Adrenal gland (tissue), 9 donors: ENCODE measurements at regions not wholly inside any gene's neighbourhood (a gene's known extent, or its start where the extent isn't known, plus 50 kb on each side); places are given as distances from the start of the nearest gene placed in this dataset.
A peak's percentile ranks its signal among the peaks of the same experiment; 100 is the strongest.

Source experiments
- DNase-seq, 7 donors: peaks; one replicate each; pipeline ENCODE4 v3.0.0-alpha.2; 2019 to 2020
- H3K27ac ChIP-seq, 5 donors: fragments of 200-600 bp; sonication (generic) in 4 of 5; 1 replicate in 3 of 5; 2 replicates in 2 of 5; pipeline versions ENCODE4 v1.5.1 to v1.8.0; 2016 to 2020; ENCODE audit warnings: mild to moderate bottlenecking in 1 of 5
- H3K27me3 ChIP-seq: fragments of 200-600 bp; 2 replicates; pipeline ENCODE4 v1.8.0; 2021
- H3K36me3 ChIP-seq, 2 donors: fragments of 200-600 bp; replicated peaks in 1 of 2; 1 replicate in 1 of 2; 2 replicates in 1 of 2; pipeline versions ENCODE4 v1.5.1 to v1.8.0; 2018 to 2022
- H3K4me1 ChIP-seq, 2 donors: fragments of 200-600 bp; replicated peaks in 1 of 2; 1 replicate in 1 of 2; 2 replicates in 1 of 2; pipeline versions ENCODE4 v1.5.1 to v1.8.0; 2018 to 2021
- H3K4me3 ChIP-seq, 4 donors: fragments of 200-600 bp; sonication (generic) in 3 of 4; one replicate each; pipeline ENCODE4 v1.5.1; 2016 to 2018
- H3K9me3 ChIP-seq, 3 donors: fragments of 200-600 bp; sonication (generic) in 1 of 3; replicated peaks in 1 of 3; 1 replicate in 2 of 3; 2 replicates in 1 of 3; pipeline versions ENCODE4 v1.5.1 to v1.8.0; 2016 to 2021
- POLR2A ChIP-seq, 2 donors: fragments of 450-650 bp; IDR thresholded peaks; one replicate each; pipeline ENCODE4 v1.6.1; 2017; ENCODE audit warnings: antibody characterized with exemption in 2 of 2, mild to moderate bottlenecking in 2 of 2, moderate library complexity in 1 of 2
- WGBS, 4 donors: extraction: QIAGEN DNeasy Blood & Tissue Kit in 2 of 4; methylation state at CpG; one replicate each; pipeline versions ENCODE4 v1.1.5 to v1.1.7; 2013 to 2017; 5-methylcytosine and 5-hydroxymethylcytosine counted together
- intact Hi-C, 2 donors: fragments of 100-400 bp; cut with DNase I; formaldehyde crosslinking; loops; one replicate each; pipeline versions ENCODE4 v1.14.1 to v1.15.0; 2022 to 2023
- TF ChIP-seq, protein P1 (sequence below), 6 experiments: fragments of 450-650 bp in 4 of 6; fragments of 200-600 bp in 2 of 6; sonication (generic) in 1 of 6; IDR thresholded peaks; 1 replicate in 5 of 6; 2 replicates in 1 of 6; pipeline versions ENCODE4 v1.5.1 to v1.8.0; 2016 to 2021; ENCODE audit warnings: antibody characterized with exemption in 6 of 6, mild to moderate bottlenecking in 2 of 6, moderate library complexity in 1 of 6
- donor health status: healthy with polysubstance abuse.
- donor health status: Bipolar disorder and iron deficiency.
- donor health status: DM: yes; HTN: yes; CAD: no.
- donor health status: DM: no; HTN: no; CAD: no.
- donor health status: DM: no; HTN: no; CAD: no.

DNA sequence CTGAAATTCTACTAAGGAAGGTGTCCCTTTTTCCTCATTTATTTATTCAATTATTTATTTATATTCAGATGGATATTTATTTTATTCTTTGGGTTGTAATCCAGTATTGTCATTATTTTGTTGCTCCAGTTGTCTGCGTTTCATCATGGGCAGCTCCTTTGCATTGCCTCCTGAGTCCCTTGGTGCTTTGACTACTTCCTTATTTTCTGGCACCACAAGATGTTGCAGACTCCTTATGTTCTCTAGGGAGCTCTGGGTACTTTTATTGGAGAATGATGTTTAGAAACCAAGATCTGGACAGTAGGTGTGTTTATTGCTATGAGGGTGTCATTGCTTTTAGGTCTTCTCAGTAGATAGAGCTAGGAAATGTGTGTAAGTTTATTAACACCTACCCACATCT lies 59.9 kb upstream of the ERRFI1 start:
- Histone ChIP-seq H3K36me3 (no peaks in the 10 kb centered on the region), H3K4me1 (peaks cover 3 to 28% of the 10 kb centered on the region in 2 donors), H3K27ac (no peak overlapping the region), H3K27me3 (no peaks in the 10 kb centered on the region), H3K9me3 (no peaks in the 10 kb centered on the region), H3K4me3 (no peak overlapping the region)
- intact Hi-C loops: loop anchor here in 1 of 2 donors (10.0 kb wide), 1 partner anchor 59 kb away; no protein-coding TSS in a partner anchor
- no peak for DNase-seq
- TF ChIP-seq, protein P1, sequence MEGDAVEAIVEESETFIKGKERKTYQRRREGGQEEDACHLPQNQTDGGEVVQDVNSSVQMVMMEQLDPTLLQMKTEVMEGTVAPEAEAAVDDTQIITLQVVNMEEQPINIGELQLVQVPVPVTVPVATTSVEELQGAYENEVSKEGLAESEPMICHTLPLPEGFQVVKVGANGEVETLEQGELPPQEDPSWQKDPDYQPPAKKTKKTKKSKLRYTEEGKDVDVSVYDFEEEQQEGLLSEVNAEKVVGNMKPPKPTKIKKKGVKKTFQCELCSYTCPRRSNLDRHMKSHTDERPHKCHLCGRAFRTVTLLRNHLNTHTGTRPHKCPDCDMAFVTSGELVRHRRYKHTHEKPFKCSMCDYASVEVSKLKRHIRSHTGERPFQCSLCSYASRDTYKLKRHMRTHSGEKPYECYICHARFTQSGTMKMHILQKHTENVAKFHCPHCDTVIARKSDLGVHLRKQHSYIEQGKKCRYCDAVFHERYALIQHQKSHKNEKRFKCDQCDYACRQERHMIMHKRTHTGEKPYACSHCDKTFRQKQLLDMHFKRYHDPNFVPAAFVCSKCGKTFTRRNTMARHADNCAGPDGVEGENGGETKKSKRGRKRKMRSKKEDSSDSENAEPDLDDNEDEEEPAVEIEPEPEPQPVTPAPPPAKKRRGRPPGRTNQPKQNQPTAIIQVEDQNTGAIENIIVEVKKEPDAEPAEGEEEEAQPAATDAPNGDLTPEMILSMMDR (IDR thresholded peaks at IDR 0.05): no peak
- no peak for TF ChIP-seq POLR2A (IDR thresholded peaks at IDR 0.05)
- WGBS, 4 donors: 80 to 100% (median 84%) methylated on average over 1 of the region's 1 CpG

DNA sequence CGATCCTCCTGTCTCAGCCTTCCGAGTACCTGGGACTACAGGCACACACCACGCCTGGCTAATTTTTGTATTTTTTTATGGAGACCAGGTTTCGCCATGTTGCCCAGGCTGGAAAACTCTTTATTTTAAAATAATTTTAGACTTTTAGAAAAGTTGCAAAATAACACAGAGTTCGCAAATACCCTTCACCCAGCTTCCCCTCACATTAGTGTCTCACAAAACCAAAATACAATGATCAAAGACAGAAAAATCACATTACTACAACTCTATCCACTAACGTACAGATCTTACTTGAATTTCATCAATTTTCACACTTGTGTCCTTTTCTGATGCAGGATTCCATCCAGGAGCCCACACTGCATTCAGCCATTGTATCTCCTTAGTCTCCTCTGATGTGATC lies 58.8 kb upstream of the ERRFI1 start:
- TF ChIP-seq POLR2A (IDR thresholded peaks at IDR 0.05): no peak
- H3K9me3 ChIP-seq: no peaks in the 10 kb centered on the region
- peaks cover 3 to 19% of the 10 kb centered on the region in 2 donors for H3K4me1 ChIP-seq
- no peaks in the 10 kb centered on the region for H3K36me3 ChIP-seq
- H3K27me3 ChIP-seq: no peaks in the 10 kb centered on the region
- DNase-seq: no peak
- 89 to 97% (median 93%) methylated on average over 6 of the region's 6 CpGs for WGBS, 4 donors
- no peak overlapping the region for H3K27ac ChIP-seq
- H3K4me3 ChIP-seq: no peak overlapping the region
- intact Hi-C loops: loop anchor here in 1 of 2 donors (10.0 kb wide), 1 partner anchor 60 kb away; no protein-coding TSS in a partner anchor

DNA sequence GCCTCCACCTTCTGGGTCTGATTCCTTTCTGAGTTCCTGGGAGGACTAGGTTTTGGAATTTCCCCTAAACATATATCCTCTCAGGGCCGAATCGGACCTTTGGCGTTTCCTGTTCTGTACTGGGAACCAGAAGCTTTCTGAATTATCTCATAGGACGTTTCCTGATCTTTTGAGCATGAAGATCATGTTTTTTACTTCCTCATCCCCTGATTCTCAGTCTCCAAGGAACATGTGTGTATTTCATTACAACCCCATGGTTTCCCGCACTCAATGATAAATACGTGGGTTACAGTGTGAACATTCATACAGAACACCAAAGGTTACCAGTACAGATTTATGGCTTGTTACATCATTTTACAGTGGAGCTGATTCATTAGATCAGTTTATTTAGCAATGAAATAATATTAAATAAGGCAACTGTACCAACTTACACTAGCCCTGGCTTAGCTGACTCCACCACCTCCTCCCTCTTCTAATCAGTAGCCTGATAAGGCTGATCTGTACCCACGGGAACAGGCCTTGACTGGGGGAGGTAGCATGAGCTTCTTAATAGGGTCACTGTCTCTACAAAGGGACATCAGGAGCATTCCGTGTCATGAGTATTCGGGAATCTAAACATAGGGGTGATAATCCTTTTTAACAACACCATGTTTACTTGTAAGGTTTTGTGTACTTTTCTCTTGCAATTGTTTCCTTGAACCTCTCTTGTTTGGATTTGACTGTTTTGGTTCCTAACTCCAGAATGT lies 57.8 kb upstream of the ERRFI1 start:
- intact Hi-C loops: loop anchor here in 1 of 2 donors (10.0 kb wide), 1 partner anchor 61 kb away; no protein-coding TSS in a partner anchor
- H3K9me3 ChIP-seq: no peaks in the 10 kb centered on the region
- H3K4me3 ChIP-seq: no peak overlapping the region
- no peaks in the 10 kb centered on the region for H3K27me3 ChIP-seq
- DNase-seq: peak in 2 of 7 donors; percentile 23 to 39
- peaks cover 3 to 17% of the 10 kb centered on the region in 2 donors for H3K4me1 ChIP-seq
- no peaks in the 10 kb centered on the region for H3K36me3 ChIP-seq
- 39 to 56% (median 43%) methylated on average over 9 of the region's 9 CpGs for WGBS, 4 donors
- H3K27ac ChIP-seq: peak overlapping the region in 3 of 5 donors; percentile 6 to 61 (median 19)
- no peak for TF ChIP-seq POLR2A (IDR thresholded peaks at IDR 0.05)
- TF ChIP-seq, protein P1 (IDR thresholded peaks at IDR 0.05): no peak

DNA sequence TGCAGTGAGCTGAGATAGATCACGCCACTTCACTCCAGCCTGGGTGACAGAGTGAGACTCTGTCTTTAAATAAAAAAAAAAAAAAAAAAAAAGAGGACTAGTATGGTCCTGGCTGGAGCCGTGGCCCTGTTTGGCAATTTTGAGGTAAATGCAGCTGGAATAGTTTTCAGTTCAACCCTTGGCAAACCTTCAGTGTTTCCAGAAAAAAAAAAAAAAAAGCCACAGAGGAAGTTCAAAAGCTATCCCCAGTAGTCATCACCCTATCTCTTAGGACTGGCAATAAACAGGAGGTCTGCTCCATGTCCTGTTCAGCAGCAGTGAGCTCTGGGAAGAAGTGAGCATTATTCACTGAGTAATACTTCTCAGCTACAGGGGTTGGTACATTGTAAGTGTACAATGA lies 56.8 kb upstream of the ERRFI1 start:
- no peaks in the 10 kb centered on the region for H3K9me3 ChIP-seq
- WGBS, 4 donors: 54 to 64% (median 56%) methylated on average over 2 of the region's 2 CpGs
- DNase-seq: peak in 3 of 7 donors; percentile 30 to 49 (median 43)
- no peaks in the 10 kb centered on the region for H3K36me3 ChIP-seq
- TF ChIP-seq, protein P1 (IDR thresholded peaks at IDR 0.05): no peak
- no peak for TF ChIP-seq POLR2A (IDR thresholded peaks at IDR 0.05)
- peak overlapping the region in 1 of 5 donors; percentile 19 for H3K27ac ChIP-seq
- no peaks in the 10 kb centered on the region for H3K27me3 ChIP-seq
- H3K4me1 ChIP-seq: peaks cover 4 to 27% of the 10 kb centered on the region in 2 donors
- intact Hi-C loops: loop anchor here in 1 of 2 donors (10.0 kb wide), 1 partner anchor 62 kb away; no protein-coding TSS in a partner anchor
- no peak overlapping the region for H3K4me3 ChIP-seq
